H9 (cell line): ENCODE measurements at regions not wholly inside any gene's neighbourhood (a gene's known extent, or its start where the extent isn't known, plus 50 kb on each side); places are given as distances from the start of the nearest gene placed in this dataset.

Source experiments
- DNase-seq: peaks from one replicate; pipeline ENCODE4 v3.0.0-alpha.2; 2017
- H2AFZ ChIP-seq: one replicate; pipeline ENCODE4 v1.6.1; 2013; ENCODE audit warnings: mild to moderate bottlenecking, low read length, control low read depth, moderate library complexity
- H2AK5ac ChIP-seq: 2 replicates; pipeline ENCODE4 v1.6.1; 2013; ENCODE audit warnings: low read length, control low read depth, mixed read lengths; ENCODE audit not compliant: insufficient read length
- H2BK120ac ChIP-seq: one replicate; pipeline ENCODE4 v1.6.1; 2013; ENCODE audit warnings: low read depth, mild to moderate bottlenecking, low read length, control low read depth, inconsistent platforms; ENCODE audit not compliant: poor library complexity, severe bottlenecking
- H2BK12ac ChIP-seq: 2 replicates; pipeline ENCODE4 v1.6.1; 2013; ENCODE audit warnings: low read length, control low read depth, mixed read lengths, low read depth; ENCODE audit not compliant: insufficient read length
- H2BK15ac ChIP-seq: 2 replicates; pipeline ENCODE4 v1.6.1; 2013; ENCODE audit warnings: low read depth, low read length, control low read depth
- H2BK20ac ChIP-seq: one replicate; pipeline ENCODE4 v1.6.1; 2013; ENCODE audit warnings: low read depth, mild to moderate bottlenecking, low read length, control low read depth, inconsistent platforms; ENCODE audit not compliant: poor library complexity, severe bottlenecking
- H2BK5ac ChIP-seq: 2 replicates; pipeline ENCODE4 v1.6.1; 2013; ENCODE audit warnings: low read length, control low read depth, mixed read lengths; ENCODE audit not compliant: insufficient read length
- H3K14ac ChIP-seq: 2 replicates; pipeline ENCODE4 v1.6.1; 2013; ENCODE audit warnings: low read length, control low read depth; ENCODE audit not compliant: insufficient read depth
- H3K18ac ChIP-seq: 2 replicates; pipeline ENCODE4 v1.6.1; 2013; ENCODE audit warnings: low read depth, mild to moderate bottlenecking, mixed read lengths, low read length, control low read depth; ENCODE audit not compliant: insufficient read length
- H3K23ac ChIP-seq: 2 replicates; pipeline ENCODE4 v1.6.1; 2013; ENCODE audit warnings: low read length, control low read depth, mixed read lengths, low read depth; ENCODE audit not compliant: insufficient read length
- H3K23me2 ChIP-seq: 2 replicates; pipeline ENCODE4 v1.6.1; 2013; ENCODE audit warnings: low read depth, mild to moderate bottlenecking, mixed read lengths, low read length, control low read depth; ENCODE audit not compliant: insufficient read length, poor library complexity, severe bottlenecking
- H3K27ac ChIP-seq: 2 replicates; pipeline ENCODE4 v1.5.1; 2013; ENCODE audit warnings: low read length, control low read depth, mixed read lengths, low read depth; ENCODE audit not compliant: insufficient read length
- H3K27me3 ChIP-seq: 2 replicates; pipeline ENCODE4 v1.6.1; 2013; ENCODE audit warnings: low read length, control low read depth, inconsistent platforms; ENCODE audit not compliant: insufficient read depth
- H3K4ac ChIP-seq: 2 replicates; pipeline ENCODE4 v1.6.1; 2013; ENCODE audit warnings: low read depth, mild to moderate bottlenecking, control low read depth, inconsistent platforms, low read length, moderate library complexity
- H3K4me1 ChIP-seq: 2 replicates; pipeline ENCODE4 v1.6.1; 2013; ENCODE audit warnings: low read length, control low read depth, inconsistent platforms; ENCODE audit not compliant: insufficient read depth
- H3K4me2 ChIP-seq: 2 replicates; pipeline ENCODE4 v1.6.1; 2013; ENCODE audit warnings: low read length, control low read depth, mixed read lengths; ENCODE audit not compliant: insufficient read length, insufficient read depth
- H3K56ac ChIP-seq: 2 replicates; pipeline ENCODE4 v1.6.1; 2013; ENCODE audit warnings: low read depth, mild to moderate bottlenecking, mixed read lengths, low read length, control low read depth; ENCODE audit not compliant: insufficient read length
- H3K79me1 ChIP-seq: 2 replicates; pipeline ENCODE4 v1.6.1; 2013; ENCODE audit warnings: low read depth, mild to moderate bottlenecking, moderate library complexity, low read length, control low read depth, inconsistent platforms; ENCODE audit not compliant: insufficient read depth, poor library complexity, severe bottlenecking
- H3K79me2 ChIP-seq: 2 replicates; pipeline ENCODE4 v1.6.1; 2013; ENCODE audit warnings: low read length, control low read depth, inconsistent platforms; ENCODE audit not compliant: insufficient read depth
- H3K9ac ChIP-seq: 2 replicates; pipeline ENCODE4 v1.6.1; 2013; ENCODE audit warnings: low read length, control low read depth, mixed read lengths; ENCODE audit not compliant: insufficient read length; ENCODE audit errors: extremely low read depth
- H3K9me3 ChIP-seq: one replicate; pipeline ENCODE4 v1.6.1; 2013; ENCODE audit warnings: low read depth, low read length, inconsistent platforms; ENCODE audit not compliant: control insufficient read depth
- H3T11ph ChIP-seq: one replicate; pipeline ENCODE4 v1.6.1; 2013; ENCODE audit warnings: mild to moderate bottlenecking, low read length, control low read depth, inconsistent platforms
- H4K20me1 ChIP-seq: one replicate; pipeline ENCODE4 v1.6.1; 2013; ENCODE audit not compliant: control insufficient read depth, insufficient read length, insufficient read depth
- H4K5ac ChIP-seq: 2 replicates; pipeline ENCODE4 v1.6.1; 2013; ENCODE audit warnings: low read depth, mild to moderate bottlenecking, mixed read lengths, low read length, control low read depth; ENCODE audit not compliant: insufficient read length
- H4K8ac ChIP-seq: replicated peaks from 2 replicates; pipeline ENCODE4 v1.6.1; 2013; ENCODE audit warnings: low read length, control low read depth, mixed read lengths, low read depth; ENCODE audit not compliant: insufficient read length
- H4K91ac ChIP-seq: 2 replicates; pipeline ENCODE4 v1.6.1; 2013; ENCODE audit warnings: low read depth, mild to moderate bottlenecking, moderate library complexity, mixed read lengths, low read length, control low read depth; ENCODE audit not compliant: insufficient read length
- H3K27ac Mint-ChIP-seq, 3 experiments: 2 replicates in 2 of 3; 3 replicates in 1 of 3; pipeline ENCODE4 v1.8.0; 2020 to 2021; ENCODE audit warnings: mixed read lengths in 3 of 3, mild to moderate bottlenecking in 1 of 3, moderate library complexity in 1 of 3
- H3K27me3 Mint-ChIP-seq: 2 replicates; pipeline ENCODE4 v1.8.0; 2021; ENCODE audit warnings: low read depth, mild to moderate bottlenecking, moderate library complexity, mixed read lengths
- H3K36me3 Mint-ChIP-seq, 3 experiments: 2 replicates in 2 of 3; 3 replicates in 1 of 3; pipeline ENCODE4 v1.8.0; 2020 to 2021; ENCODE audit warnings: low read depth in 3 of 3, mixed read lengths in 3 of 3; ENCODE audit not compliant: insufficient read depth in 1 of 3
- H3K4me1 Mint-ChIP-seq, 2 experiments: 2 replicates each; pipeline ENCODE4 v1.8.0; 2020; ENCODE audit warnings: mixed read lengths in 2 of 2
- H3K4me3 Mint-ChIP-seq, 2 experiments: 2 replicates in 1 of 2; 3 replicates in 1 of 2; pipeline ENCODE4 v1.8.0; 2020 to 2021; ENCODE audit warnings: mild to moderate bottlenecking in 2 of 2, mixed read lengths in 2 of 2, moderate library complexity in 1 of 2
- H3K9me3 Mint-ChIP-seq, 2 experiments: 2 replicates in 1 of 2; 3 replicates in 1 of 2; pipeline ENCODE4 v1.8.0; 2020; ENCODE audit warnings: mild to moderate bottlenecking in 2 of 2, mixed read lengths in 2 of 2, moderate library complexity in 1 of 2
- CTCF ChIP-seq: fragments of 200-600 bp; sonication (generic); conservative IDR thresholded peaks from 3 replicates; pipeline ENCODE4 v1.8.0; 2021; ENCODE audit warnings: antibody characterized with exemption, mild to moderate bottlenecking
- WGBS: extraction: QIAGEN DNeasy Blood & Tissue Kit; methylation state at CpG from one replicate; pipeline ENCODE4 v1.1.7; 2013; ENCODE audit warnings: missing lambda C conversion rate, low lambda C conversion rate, mixed read lengths; ENCODE audit not compliant: insufficient read length; ENCODE audit errors: extremely low coverage; 5-methylcytosine and 5-hydroxymethylcytosine counted together

- no peaks in the 10 kb centered on the region for H3K4me1 ChIP-seq
- no peak overlapping the region for H3K56ac ChIP-seq
- Mint-ChIP-seq H3K36me3 (no peaks in the 10 kb centered on the region), H3K9me3 (no peaks in the 10 kb centered on the region), H3K4me1 (no peaks in the 10 kb centered on the region), H3K4me3 (no peak overlapping the region), H3K27ac (peak overlapping the region in 1 of 3 experiments; percentile 18; a peak in 1 of 7 replicates), H3K27me3 (no peaks in the 10 kb centered on the region)
- no peak overlapping the region for H2AFZ ChIP-seq
- no peak overlapping the region for H4K5ac ChIP-seq
- no peaks in the 10 kb centered on the region for H3K23me2 ChIP-seq
- no peak for DNase-seq
- H3K79me1 ChIP-seq, result no peaks in the 10 kb centered on the region
- no peak overlapping the region for H4K8ac ChIP-seq
- no peak overlapping the region for H3K14ac ChIP-seq
- no peak overlapping the region for H2BK120ac ChIP-seq
- H3K9ac ChIP-seq, result no peak overlapping the region
- H3K79me2 ChIP-seq, result no peaks in the 10 kb centered on the region
- no CpG with 5 or more reads among the region's 2 CpGs for WGBS
- no peak overlapping the region for H2AK5ac ChIP-seq
- H2BK5ac ChIP-seq, result no peak overlapping the region
- no peaks in the 10 kb centered on the region for H3K9me3 ChIP-seq
- no peak overlapping the region for H3K4ac ChIP-seq
- H3K27me3 ChIP-seq, result no peaks in the 10 kb centered on the region
- no peak overlapping the region for H3T11ph ChIP-seq
- no peak for TF ChIP-seq CTCF
- no peak overlapping the region for H3K27ac ChIP-seq
- no peak overlapping the region for H2BK15ac ChIP-seq
- H3K18ac ChIP-seq, result no peak overlapping the region
- no peak overlapping the region for H3K23ac ChIP-seq
- H4K91ac ChIP-seq, result no peak overlapping the region
- H2BK12ac ChIP-seq, result no peak overlapping the region
- no peak overlapping the region for H3K4me2 ChIP-seq
- no peaks in the 10 kb centered on the region for H4K20me1 ChIP-seq
- no peak overlapping the region for H2BK20ac ChIP-seq
These were observed 890.3 kb upstream of the ADGRL2 start for GRCh38 chr1:80910426-80910825.
